ENCODE measurements at regions not wholly inside any gene's neighbourhood (a gene's known extent, or its start where the extent isn't known, plus 50 kb on each side); places are given as distances from the start of the nearest gene placed in this dataset.

GRCh38 chr3:90099493-90099892, 992.1 kb downstream of the EPHA3 start:
- TF ChIP-seq TARDBP (IDR thresholded peaks at IDR 0.05) = no peak
- no peak for TF ChIP-seq POLR2A (conservative IDR thresholded peaks at IDR 0.05)
- no peak for TF ChIP-seq MYC (IDR thresholded peaks at IDR 0.05; ENCODE audit: low read depth, low read length)
- no peak for TF ChIP-seq MYC (CRISPR knock-in tag; IDR thresholded peaks at IDR 0.05; ENCODE audit: borderline replicate concordance, low read depth)
- no peak for TF ChIP-seq ETS1 (conservative IDR thresholded peaks at IDR 0.05; ENCODE audit: control insufficient read depth, low read depth, low read length)
- no peak for TF ChIP-seq ZZZ3 (IDR thresholded peaks at IDR 0.05)
- TF ChIP-seq SRF (CRISPR knock-in tag; IDR thresholded peaks at IDR 0.05) = no peak
- TF ChIP-seq ZNF224 (CRISPR knock-in tag; IDR thresholded peaks at IDR 0.05) = no peak
- no peak for TF ChIP-seq SNIP1 (IDR thresholded peaks at IDR 0.05; ENCODE audit: low read depth)
- no peak for TF ChIP-seq LCOR (CRISPR knock-in tag; IDR thresholded peaks at IDR 0.05)
- TF ChIP-seq PML (IDR thresholded peaks at IDR 0.05; ENCODE audit: low read length) = no peak
- TF ChIP-seq, protein P1, sequence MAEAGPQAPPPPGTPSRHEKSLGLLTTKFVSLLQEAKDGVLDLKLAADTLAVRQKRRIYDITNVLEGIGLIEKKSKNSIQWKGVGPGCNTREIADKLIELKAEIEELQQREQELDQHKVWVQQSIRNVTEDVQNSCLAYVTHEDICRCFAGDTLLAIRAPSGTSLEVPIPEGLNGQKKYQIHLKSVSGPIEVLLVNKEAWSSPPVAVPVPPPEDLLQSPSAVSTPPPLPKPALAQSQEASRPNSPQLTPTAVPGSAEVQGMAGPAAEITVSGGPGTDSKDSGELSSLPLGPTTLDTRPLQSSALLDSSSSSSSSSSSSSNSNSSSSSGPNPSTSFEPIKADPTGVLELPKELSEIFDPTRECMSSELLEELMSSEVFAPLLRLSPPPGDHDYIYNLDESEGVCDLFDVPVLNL (CRISPR knock-in tag; IDR thresholded peaks at IDR 0.05; ENCODE audit: low read depth) = no peak
- no peak for TF ChIP-seq ETV1 (tag; conservative IDR thresholded peaks at IDR 0.05; ENCODE audit: low read depth)
